Endothelial cell of umbilical vein (primary cell): ENCODE measurements at regions not wholly inside any gene's neighbourhood (a gene's known extent, or its start where the extent isn't known, plus 50 kb on each side); places are given as distances from the start of the nearest gene placed in this dataset.

Experiments used
- BruUV-seq: library from RNA; stranded (reverse); fragments of 400-500 nt; replicated peaks from 2 replicates; lab custom pipeline; 2021; lab: Mats Ljungman, UMichigan
- CTCF ChIA-PET: fragments of 300-600, 350-600 bp; sonication (Branson Sonifier 250); formaldehyde crosslinking; loops from one replicate; lab custom pipeline; 2021; ENCODE audit warnings: antibody characterized with exemption, inconsistent platforms; lab: Charles Lee
- POLR2A ChIA-PET: fragments of 300-600, 350-600 bp; sonication (Branson Sonifier 250); formaldehyde crosslinking; loops from one replicate; lab custom pipeline; 2021; ENCODE audit warnings: antibody characterized with exemption, inconsistent platforms; lab: Charles Lee
- DNase-seq: peaks from one replicate; pipeline ENCODE4 v3.0.0-alpha.2; 2011; ENCODE audit warnings: low read depth, low spot score
- FAIRE-seq: peaks from 2 replicates; lab custom pipeline; 2011; peaks lifted over from hg19 to GRCh38; lab: Jason Lieb, UNC
- H2AFZ ChIP-seq: 2 replicates; pipeline ENCODE4 v1.6.0; 2012; ENCODE audit warnings: low read depth, low read length, control low read depth, inconsistent platforms
- H3K27ac ChIP-seq: 2 replicates; pipeline ENCODE4 v1.5.1; 2011; ENCODE audit warnings: low read depth, mild to moderate bottlenecking, control low read depth, low read length, moderate library complexity; ENCODE audit not compliant: insufficient read depth
- H3K27me3 ChIP-seq, 2 experiments: 2 replicates each; pipeline versions ENCODE4 v1.6.0 to v1.6.1; 2011; ENCODE audit warnings: low read length in 2 of 2, mixed read lengths in 1 of 2; ENCODE audit not compliant: control insufficient read depth in 2 of 2, insufficient read depth in 2 of 2
- H3K36me3 ChIP-seq, 2 experiments: 2 replicates in 1 of 2; 3 replicates in 1 of 2; pipeline ENCODE4 v1.5.1; 2011; ENCODE audit warnings: low read length in 2 of 2, mild to moderate bottlenecking in 1 of 2, moderate library complexity in 1 of 2; ENCODE audit not compliant: control insufficient read depth in 2 of 2, insufficient read depth in 2 of 2; ENCODE audit errors: extremely low read depth in 1 of 2
- H3K4me1 ChIP-seq: 3 replicates; pipeline ENCODE4 v1.5.1; 2011; ENCODE audit warnings: mild to moderate bottlenecking, low read length; ENCODE audit not compliant: control insufficient read depth, insufficient read depth; ENCODE audit errors: extremely low read depth
- H3K4me2 ChIP-seq: 2 replicates; pipeline ENCODE4 v1.6.1; 2011; ENCODE audit warnings: low read length, control low read depth, mixed read lengths; ENCODE audit not compliant: insufficient read depth
- H3K4me3 ChIP-seq, 3 experiments: fragments of 200-600 bp in 1 of 3; sonication (generic), shearing (Covaris generic) in 1 of 3; replicated peaks in 1 of 3; 2 replicates each; pipeline ENCODE4 v1.5.1; 2011 to 2016; ENCODE audit warnings: control low read depth in 3 of 3, low read length in 3 of 3, mild to moderate bottlenecking in 2 of 3, inconsistent platforms in 1 of 3, low read depth in 1 of 3, moderate library complexity in 1 of 3; ENCODE audit not compliant: insufficient read depth in 1 of 3
- H3K79me2 ChIP-seq: 2 replicates; pipeline ENCODE4 v1.6.0; 2012; ENCODE audit warnings: low read length, inconsistent platforms; ENCODE audit not compliant: control insufficient read depth, insufficient read depth
- H3K9ac ChIP-seq: replicated peaks from 2 replicates; pipeline ENCODE3; 2011; ENCODE audit warnings: low read length, control low read depth; ENCODE audit not compliant: insufficient read depth; ENCODE audit errors: extremely low read depth
- H3K9me1 ChIP-seq: replicated peaks from 3 replicates; pipeline ENCODE4 v1.6.0; 2011; ENCODE audit warnings: mild to moderate bottlenecking, low read length; ENCODE audit not compliant: control insufficient read depth, insufficient read depth; ENCODE audit errors: extremely low read depth
- H3K9me3 ChIP-seq: replicated peaks from 2 replicates; pipeline ENCODE4 v1.5.1; 2012; ENCODE audit warnings: low read length, inconsistent platforms; ENCODE audit not compliant: control insufficient read depth, insufficient read depth
- H4K20me1 ChIP-seq: replicated peaks from 2 replicates; pipeline ENCODE3; 2011; ENCODE audit warnings: mild to moderate bottlenecking, low read length; ENCODE audit not compliant: control insufficient read depth, insufficient read depth; ENCODE audit errors: extremely low read depth
- EZH2 ChIP-seq: IDR thresholded peaks from 2 replicates; pipeline ENCODE4 v1.6.1; 2012; ENCODE audit warnings: borderline replicate concordance, low read depth, mild to moderate bottlenecking, moderate library complexity, low read length, inconsistent platforms; ENCODE audit not compliant: severe bottlenecking
- FOS ChIP-seq: IDR thresholded peaks from 2 replicates; pipeline ENCODE4 v1.6.1; 2011; ENCODE audit warnings: mild to moderate bottlenecking, low read length, moderate library complexity, borderline replicate concordance; ENCODE audit not compliant: insufficient read depth
- GATA2 ChIP-seq: IDR thresholded peaks from 2 replicates; pipeline ENCODE4 v1.7.0; 2011; ENCODE audit warnings: low read depth, mild to moderate bottlenecking, moderate library complexity, mixed read lengths, low read length; ENCODE audit not compliant: insufficient read length, insufficient read depth
- JUN ChIP-seq: IDR thresholded peaks from 2 replicates; pipeline ENCODE4 v1.6.1; 2011; ENCODE audit warnings: borderline replicate concordance, low read depth; ENCODE audit not compliant: insufficient read length, insufficient read depth
- MYC ChIP-seq: IDR thresholded peaks from one replicate; pipeline ENCODE4 v1.6.1; 2011; ENCODE audit warnings: mild to moderate bottlenecking, low read depth, low read length
- POLR2A ChIP-seq: IDR thresholded peaks from 2 replicates; pipeline ENCODE4 v1.6.1; 2012; ENCODE audit warnings: low read depth, mild to moderate bottlenecking, control low read depth, low read length
- POLR2AphosphoS5 ChIP-seq: IDR thresholded peaks from 2 replicates; pipeline ENCODE4 v1.6.1; 2012; ENCODE audit warnings: low read depth, mild to moderate bottlenecking, control low read depth, low read length, moderate library complexity; ENCODE audit not compliant: insufficient read depth
- dilution Hi-C: fragments of 300-500 bp; cut with MboI; formaldehyde crosslinking; loops from one replicate; pipeline ENCODE4 v1.15.0; 2019; ENCODE audit warnings: low sequenced_read_pairs; ENCODE audit not compliant: extremely low pct_ligation_motif_present
- intact Hi-C: fragments of 100-400 bp; cut with micrococcal nuclease; formaldehyde crosslinking; loops from one replicate; pipeline ENCODE4 v1.10.0; 2022
- TF ChIP-seq, protein P1 (sequence below): IDR thresholded peaks from 2 replicates; pipeline ENCODE4 v1.6.1; 2011; ENCODE audit not compliant: insufficient read depth, insufficient read length
- TF ChIP-seq, protein P2 (sequence below), 2 donors: IDR thresholded peaks; 1 replicate in 1 of 2; 2 replicates in 1 of 2; pipeline ENCODE4 v1.5.1; 2011; ENCODE audit warnings: low read length in 2 of 2, mild to moderate bottlenecking in 2 of 2, moderate library complexity in 2 of 2, control low read depth in 1 of 2, inconsistent platforms in 1 of 2, low read depth in 1 of 2; ENCODE audit not compliant: insufficient read depth in 1 of 2; ENCODE audit errors: extremely low read depth in 1 of 2

DNA sequence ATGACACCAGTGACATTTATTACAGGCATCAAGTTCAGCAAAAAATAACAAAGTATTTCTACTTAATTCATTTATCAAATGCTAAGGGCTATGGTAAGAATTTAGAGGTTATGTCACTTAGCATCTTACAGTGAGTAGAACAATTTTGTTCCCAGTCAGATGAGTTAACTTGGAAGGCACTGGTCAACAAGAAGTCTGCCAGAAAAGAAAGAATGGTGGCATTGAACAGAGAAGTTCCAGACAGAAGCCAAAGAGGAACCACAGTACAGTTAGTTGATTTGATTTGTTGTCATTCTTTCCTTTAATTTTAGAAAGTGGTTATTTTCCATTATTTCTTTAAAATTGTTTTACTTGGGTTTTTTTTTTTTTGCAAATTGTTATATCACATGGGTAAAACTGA, 232.2 kb upstream of the PKN2 start:
- intact Hi-C loops = no loop called here
- Histone ChIP-seq H4K20me1 (no peaks in the 10 kb centered on the region), H3K79me2 (no peaks in the 10 kb centered on the region), H3K36me3 (no peaks in the 10 kb centered on the region), H3K9me1 (no peaks in the 10 kb centered on the region), H3K27ac (no peak overlapping the region), H3K9me3 (no peaks in the 10 kb centered on the region), H2AFZ (no peak overlapping the region), H3K4me3 (no peak overlapping the region), H3K4me2 (no peak overlapping the region), H3K9ac (no peak overlapping the region), H3K4me1 (no peaks in the 10 kb centered on the region), H3K27me3 (no peaks in the 10 kb centered on the region)
- TF ChIP-seq, protein P1, sequence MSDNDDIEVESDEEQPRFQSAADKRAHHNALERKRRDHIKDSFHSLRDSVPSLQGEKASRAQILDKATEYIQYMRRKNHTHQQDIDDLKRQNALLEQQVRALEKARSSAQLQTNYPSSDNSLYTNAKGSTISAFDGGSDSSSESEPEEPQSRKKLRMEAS = no peak
- TF ChIP-seq, protein P2, sequence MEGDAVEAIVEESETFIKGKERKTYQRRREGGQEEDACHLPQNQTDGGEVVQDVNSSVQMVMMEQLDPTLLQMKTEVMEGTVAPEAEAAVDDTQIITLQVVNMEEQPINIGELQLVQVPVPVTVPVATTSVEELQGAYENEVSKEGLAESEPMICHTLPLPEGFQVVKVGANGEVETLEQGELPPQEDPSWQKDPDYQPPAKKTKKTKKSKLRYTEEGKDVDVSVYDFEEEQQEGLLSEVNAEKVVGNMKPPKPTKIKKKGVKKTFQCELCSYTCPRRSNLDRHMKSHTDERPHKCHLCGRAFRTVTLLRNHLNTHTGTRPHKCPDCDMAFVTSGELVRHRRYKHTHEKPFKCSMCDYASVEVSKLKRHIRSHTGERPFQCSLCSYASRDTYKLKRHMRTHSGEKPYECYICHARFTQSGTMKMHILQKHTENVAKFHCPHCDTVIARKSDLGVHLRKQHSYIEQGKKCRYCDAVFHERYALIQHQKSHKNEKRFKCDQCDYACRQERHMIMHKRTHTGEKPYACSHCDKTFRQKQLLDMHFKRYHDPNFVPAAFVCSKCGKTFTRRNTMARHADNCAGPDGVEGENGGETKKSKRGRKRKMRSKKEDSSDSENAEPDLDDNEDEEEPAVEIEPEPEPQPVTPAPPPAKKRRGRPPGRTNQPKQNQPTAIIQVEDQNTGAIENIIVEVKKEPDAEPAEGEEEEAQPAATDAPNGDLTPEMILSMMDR (IDR thresholded peaks at IDR 0.05; ENCODE audit: extremely low read depth in 1 of 2, insufficient read depth in 1 of 2, low read depth in 1 of 2, low read length in 2 of 2) = no peak
- TF ChIP-seq FOS (no peak), POLR2AphosphoS5 (no peak), MYC (no peak), JUN (no peak), GATA2 (no peak), POLR2A (no peak), EZH2 (no peak)
- no peak for DNase-seq
- dilution Hi-C loops = no loop called here
- POLR2A ChIA-PET = no interaction called here
- CTCF ChIA-PET = no interaction called here
- FAIRE-seq = no peak
- no TSS peak for BruUV-seq
